Middle frontal gyrus (tissue), 1 donor: ENCODE measurements at regions not wholly inside any gene's neighbourhood (a gene's known extent, or its start where the extent isn't known, plus 50 kb on each side); places are given as distances from the start of the nearest gene placed in this dataset.

Source experiments
- DNase-seq: peaks from one replicate; pipeline ENCODE4 v3.0.0-alpha.2; 2015; ENCODE audit warnings: low spot score; ENCODE audit errors: extremely low spot score

GRCh38 chr13:31049083-31049482, 112.6 kb downstream of the HSPH1 start:
- no peak for DNase-seq

DNA sequence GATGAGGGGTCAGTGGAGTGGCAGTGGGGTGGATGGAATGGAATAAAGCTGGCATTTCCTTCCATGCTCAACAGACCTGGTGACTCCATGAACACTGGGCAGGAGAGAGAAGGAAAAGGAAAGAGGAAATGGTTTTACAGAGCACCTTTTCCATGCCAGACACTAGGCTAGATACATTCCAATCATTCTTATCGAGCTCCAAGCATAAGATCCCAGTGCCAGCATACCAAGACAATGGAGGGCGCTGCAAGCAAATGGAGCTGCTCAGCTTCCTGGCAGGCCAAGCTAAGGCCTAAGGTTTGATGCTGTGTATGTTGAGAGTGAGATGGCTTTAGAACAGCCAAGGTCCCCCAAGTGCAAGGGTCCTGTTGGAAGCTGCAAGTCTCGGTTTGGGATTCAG, 113.2 kb downstream of the HSPH1 start:
- no peak for DNase-seq

DNA sequence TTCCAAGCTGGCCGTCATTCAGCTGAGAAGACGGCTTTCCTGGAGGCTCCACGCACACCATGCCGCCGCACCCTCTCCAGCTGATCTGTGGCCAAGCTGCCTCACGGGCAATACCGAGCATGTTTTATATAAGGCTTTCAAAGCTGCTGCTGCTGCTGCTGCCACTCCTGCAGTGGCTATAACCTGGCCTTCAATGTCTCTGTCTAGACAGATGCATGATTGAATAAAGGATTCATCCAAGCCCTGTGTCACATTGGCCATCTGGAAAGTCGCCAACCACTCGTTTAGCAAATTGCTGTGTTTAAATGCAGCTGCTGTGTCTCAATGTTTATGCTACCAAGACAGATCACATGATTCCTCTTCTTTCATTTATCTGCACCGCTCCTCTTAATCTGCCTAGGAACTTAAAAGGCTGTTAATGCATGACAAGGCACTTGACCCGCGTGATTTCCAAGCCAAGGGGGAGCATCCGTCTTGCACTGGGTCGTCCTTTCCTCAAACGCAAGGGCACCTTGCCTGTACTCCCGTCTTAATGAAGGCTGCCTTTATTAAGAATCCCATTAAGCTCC, 114.3 kb downstream of the TEX26 start:
- DNase-seq, result no peak

DNA sequence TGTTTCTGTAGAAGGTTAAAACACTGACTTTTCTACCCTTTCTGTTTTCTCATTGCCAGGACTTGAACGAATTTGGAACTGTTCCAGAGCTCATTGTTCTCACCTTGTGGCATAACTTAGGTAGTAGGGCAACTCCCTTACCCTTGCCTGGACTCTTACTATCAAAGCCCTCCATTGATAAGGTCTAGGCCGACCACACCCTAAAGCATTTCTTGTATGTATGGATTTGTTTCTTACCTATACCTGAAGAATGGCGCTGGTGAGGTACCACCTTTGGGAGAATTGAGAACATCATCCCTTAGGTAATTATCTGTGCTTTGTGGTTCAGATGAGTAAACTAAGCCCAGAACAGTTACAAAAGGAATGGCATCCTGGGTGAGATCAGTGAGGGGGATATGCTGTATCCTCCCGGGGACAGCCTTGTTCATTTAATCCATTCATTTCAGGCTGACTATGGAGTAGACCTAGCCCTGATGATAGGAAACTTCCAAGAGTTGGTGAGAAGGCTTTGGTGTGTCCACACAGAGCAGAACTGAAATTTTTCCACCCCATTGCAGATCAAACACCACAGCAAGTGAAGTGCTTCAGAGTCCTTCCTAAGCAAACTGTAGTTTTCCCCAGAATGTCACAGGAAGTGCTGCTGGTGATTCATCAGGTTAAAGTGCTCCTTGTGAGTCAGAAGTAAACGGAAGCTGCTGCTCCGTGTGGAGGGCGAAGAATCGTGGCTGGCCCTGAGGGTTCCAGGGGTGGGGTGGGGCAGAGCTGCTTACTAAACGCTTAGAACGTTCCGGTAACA, 113.0 kb downstream of the TEX26 start:
- no peak for DNase-seq

- DNase-seq, result peak; percentile 80
These were observed 112.2 kb downstream of the TEX26 start for GRCh38 chr13:31044364-31045285.

DNA sequence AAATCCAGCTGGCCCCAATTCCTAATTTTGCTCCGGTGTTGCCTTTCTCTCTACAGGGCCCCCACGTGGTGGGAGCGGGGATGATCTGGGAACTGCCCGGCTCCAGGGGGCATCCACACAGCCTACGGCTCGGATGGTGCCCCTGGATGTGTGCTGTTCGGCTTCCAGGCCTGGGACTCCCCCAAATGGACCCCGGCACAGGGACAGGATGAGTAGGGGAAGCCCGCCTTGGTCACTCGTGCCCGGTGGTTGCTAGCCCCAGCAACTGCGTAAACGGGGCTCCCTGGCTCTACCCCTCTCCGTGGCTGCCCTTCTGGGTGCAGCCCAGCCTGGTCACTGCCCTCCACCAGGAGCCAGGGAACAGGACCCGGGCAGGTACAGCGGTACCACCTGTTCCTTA, 111.5 kb downstream of the TEX26 start:
- DNase-seq, result no peak

DNA sequence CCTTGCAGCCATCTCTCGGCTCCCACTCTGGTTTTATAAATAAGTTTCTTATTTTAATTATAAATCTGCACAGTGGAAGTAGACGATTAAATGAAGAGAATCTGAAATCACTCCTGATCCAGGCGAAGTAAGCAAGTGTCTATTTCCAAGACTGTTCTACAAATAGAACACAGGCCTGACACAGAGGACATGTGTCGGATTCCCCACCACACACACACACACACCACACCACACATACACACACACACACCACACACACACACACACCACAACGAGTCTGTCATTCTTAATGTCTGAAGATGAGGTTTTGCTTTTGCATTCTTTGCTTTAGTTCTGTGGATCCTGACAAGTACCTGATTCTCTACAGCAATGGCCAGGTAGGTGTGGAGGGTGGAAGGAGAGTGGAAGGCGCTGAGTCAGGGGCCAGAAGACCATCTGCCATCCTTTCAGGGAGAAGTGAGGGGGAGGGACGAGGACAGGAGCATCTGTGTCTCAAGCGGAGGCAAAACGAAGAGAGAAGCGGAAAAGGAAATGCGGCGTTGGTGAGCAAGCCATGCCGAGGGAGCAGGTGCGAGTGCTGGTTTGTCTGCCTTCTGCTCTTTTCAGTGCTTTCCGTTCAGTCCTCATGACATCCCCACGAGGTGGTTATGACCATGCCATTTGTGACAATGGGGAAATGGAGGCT, 110.2 kb downstream of the TEX26 start:
- DNase-seq, result no peak

DNA sequence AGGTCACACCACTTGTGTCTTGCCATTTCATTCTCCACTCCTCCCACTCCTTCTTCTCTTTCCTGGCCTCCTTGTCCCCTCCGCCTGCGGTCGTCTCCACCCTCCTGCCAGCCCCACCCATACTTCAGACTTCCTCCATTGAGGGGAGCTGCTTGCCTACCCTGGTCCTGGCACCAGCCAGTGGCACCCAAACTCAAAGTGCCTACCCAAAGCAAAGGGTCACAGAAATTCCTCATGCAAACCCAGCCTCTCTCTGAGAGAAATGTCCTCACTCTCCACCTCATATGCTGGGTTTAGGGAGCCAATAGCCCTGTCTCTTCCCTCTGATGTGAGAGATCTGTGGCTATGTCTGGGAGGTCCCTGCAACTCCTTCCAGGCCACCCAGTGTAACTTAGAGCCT, 109.6 kb downstream of the TEX26 start:
- no peak for DNase-seq

- DNase-seq, result no peak
These were observed 106.5 kb downstream of the TEX26 start for GRCh38 chr13:31038834-31039552.

DNA sequence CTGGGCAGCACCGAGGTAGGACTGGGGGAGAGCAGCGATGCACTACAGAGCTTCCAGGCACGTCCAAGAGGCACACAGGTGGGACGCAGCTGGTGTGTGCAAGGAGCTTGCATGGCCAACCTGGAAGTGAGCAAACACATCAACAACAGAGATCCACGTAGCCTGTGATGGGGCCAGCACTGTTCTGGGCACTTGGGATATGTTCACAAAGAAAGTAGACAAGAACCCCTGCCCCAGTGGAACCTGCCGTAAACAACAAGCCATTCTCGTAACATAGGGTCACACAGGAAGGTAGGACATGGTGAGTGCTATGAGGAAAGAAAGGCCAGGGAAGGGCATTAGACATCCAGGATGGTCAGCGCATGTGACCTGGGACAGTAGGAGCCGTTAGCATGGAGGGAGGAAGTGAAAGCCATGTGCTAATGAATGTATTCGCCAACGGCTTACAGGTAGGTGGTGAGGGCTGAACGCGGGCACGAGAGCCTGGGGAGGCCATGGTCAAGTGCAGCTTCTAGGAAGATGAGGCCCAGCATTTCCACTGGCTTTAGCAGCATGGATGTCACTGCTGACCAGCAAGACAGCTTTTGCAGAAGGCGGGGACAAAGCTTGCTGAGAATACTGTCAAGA, 105.5 kb downstream of the TEX26 start:
- DNase-seq, result no peak

GRCh38 chr13:31036731-31037695, 104.6 kb downstream of the TEX26 start:
- DNase-seq, result no peak

DNA sequence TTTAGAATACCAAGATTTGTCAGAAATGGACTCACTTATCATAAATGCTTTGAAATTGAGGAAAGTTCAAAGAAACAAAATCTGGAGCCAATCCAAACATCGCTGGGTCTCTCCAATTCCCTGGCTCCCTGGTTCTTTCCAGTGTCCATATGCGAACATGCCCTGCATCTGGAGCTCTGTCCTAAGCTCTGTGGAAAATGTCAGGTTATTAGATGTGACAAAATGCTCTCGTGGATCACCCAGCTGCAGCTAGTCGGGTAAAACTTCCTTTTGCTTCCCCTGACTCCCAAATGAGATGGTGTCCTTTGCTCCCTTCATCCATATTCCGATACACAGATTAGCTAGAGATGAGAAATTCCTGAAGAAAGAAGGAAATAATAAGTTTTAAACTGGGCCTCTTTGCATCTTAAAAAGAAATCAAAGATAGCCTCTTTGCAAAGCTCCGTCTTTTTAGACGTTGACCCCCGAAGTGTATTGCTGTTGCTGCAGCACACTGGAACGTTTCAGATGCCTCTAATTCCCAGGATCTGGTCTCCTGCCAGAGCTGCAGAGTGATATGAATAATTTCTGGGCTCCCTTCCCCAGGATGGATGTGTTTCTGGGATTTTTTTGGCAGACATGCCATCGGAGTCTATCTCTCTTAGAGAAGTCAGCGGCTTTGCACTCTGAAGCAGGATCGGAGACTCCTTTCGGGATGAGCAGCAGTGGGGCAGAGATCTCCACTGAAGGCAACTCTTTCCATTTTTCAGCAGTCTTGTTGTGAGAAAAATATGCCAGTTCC, 102.9 kb downstream of the TEX26 start:
- DNase-seq, result peak; percentile 52

DNA sequence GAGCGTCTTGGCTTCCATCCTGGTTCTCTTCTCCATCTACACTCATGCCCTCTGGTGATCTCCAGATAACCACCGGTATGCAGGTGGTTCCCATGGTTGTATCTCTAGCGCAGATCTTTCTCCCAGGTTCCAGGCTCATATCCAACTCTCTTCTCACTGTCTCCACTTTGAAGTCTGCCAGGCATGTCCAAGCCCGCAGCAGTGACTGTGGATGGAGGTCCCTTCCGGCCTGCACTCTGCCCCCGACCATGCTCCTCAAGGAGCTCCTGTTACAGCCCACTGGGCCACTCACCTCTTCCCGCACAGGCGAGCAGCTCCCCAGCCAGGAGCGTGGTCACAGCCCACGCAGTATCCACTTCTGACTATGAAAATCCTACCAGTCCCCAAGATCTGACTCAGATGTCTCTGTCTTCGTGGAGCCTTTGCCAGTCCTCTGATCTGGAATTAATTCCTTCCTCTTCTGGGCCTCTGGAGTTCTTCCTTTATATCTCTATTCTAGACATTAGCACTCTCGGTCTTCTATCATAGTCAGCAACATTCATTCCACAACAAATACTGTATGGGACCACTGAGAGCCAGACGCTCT, 100.2 kb downstream of the TEX26 start:
- no peak for DNase-seq

DNA sequence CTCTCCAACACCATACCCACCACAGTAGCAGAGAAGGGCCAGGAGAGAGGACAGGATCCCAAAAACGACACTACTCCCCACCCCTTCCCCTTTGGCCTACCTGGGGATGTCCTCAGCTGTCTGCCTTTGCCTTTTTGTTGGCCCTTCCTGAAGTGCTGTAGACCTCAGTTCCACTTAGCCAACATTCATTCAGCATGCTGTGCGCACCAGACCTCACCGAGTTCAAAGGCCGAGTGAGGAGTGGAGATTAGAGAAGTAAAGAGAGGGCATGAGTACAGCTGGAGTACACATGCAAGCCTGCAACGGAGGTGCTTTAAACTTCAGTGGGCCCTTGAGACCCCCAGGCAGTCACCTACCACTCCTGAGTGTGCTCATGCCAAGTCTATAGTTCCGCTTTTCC, 99.0 kb downstream of the TEX26 start:
- no peak for DNase-seq

GRCh38 chr13:31029102-31029501, 96.6 kb downstream of the TEX26 start:
- DNase-seq, result no peak

- no peak for DNase-seq
These were observed 94.7 kb downstream of the TEX26 start for GRCh38 chr13:31027136-31027535.
